Thoracic aorta (tissue), 2 donors: ENCODE measurements at regions not wholly inside any gene's neighbourhood (a gene's known extent, or its start where the extent isn't known, plus 50 kb on each side); places are given as distances from the start of the nearest gene placed in this dataset.
"Not testable (repeated sequence)": the region's sequence is repeated elsewhere in the genome, so short reads cannot be mapped to it uniquely, and the experiment has no call there.

Experiments used
- ATAC-seq: fragments of 150-250 bp; one replicate; pipeline ENCODE4 v1.8.0; 2017; ENCODE audit warnings: low read depth; ENCODE audit not compliant: insufficient number of reproducible peaks, low FRiP score
- DNase-seq: peaks from one replicate; pipeline ENCODE4 v3.0.0-alpha.2; 2020; ENCODE audit warnings: low spot score
- H3K27ac ChIP-seq, 2 donors: fragments of 200-600 bp; sonication (generic); 1 replicate in 1 of 2; 2 replicates in 1 of 2; pipeline ENCODE4 v1.5.1; 2016; ENCODE audit warnings: mild to moderate bottlenecking in 2 of 2, moderate library complexity in 2 of 2
- H3K27me3 ChIP-seq: fragments of 200-600 bp; sonication (generic); replicated peaks from 2 replicates; pipeline ENCODE4 v1.6.0; 2016; ENCODE audit warnings: mild to moderate bottlenecking; ENCODE audit not compliant: insufficient read depth
- H3K36me3 ChIP-seq: fragments of 200-600 bp; sonication (generic); one replicate; pipeline ENCODE4 v1.5.1; 2016
- H3K4me1 ChIP-seq, 2 donors: fragments of 200-600 bp; sonication (generic); 1 replicate in 1 of 2; 2 replicates in 1 of 2; pipeline versions ENCODE4 v1.5.1 to v1.6.0; 2016; ENCODE audit warnings: low read depth in 2 of 2, mild to moderate bottlenecking in 1 of 2; ENCODE audit not compliant: control insufficient read depth in 1 of 2
- H3K4me3 ChIP-seq: fragments of 200-600 bp; sonication (generic); 2 replicates; pipeline ENCODE4 v1.5.1; 2016; ENCODE audit warnings: mild to moderate bottlenecking
- H3K9me3 ChIP-seq: fragments of 200-600 bp; sonication (generic); 2 replicates; pipeline ENCODE4 v1.5.1; 2016
- TF ChIP-seq, protein P1 (sequence below): fragments of 200-600 bp; sonication (generic); IDR thresholded peaks from one replicate; pipeline ENCODE4 v1.5.1; 2019; ENCODE audit warnings: antibody characterized with exemption

DNA sequence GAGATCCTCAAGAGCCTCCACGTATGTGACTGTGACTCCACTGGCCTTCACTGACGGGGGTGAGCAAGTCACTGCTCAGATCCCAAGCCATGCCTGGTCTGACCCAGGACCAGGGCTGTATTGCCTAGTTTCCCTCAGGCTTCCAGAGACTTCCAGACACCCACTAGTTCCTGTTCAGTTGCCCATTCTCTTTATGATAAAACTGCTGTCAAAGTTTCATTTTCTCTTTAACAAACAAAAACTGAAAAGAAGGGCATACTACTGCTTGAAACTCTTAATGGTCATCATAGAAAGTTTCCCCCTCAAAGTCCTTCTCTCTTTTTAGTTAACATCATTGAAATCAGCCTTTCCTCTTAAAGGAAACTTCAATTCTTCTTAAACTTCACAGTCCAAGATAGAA is 105.7 kb upstream of the GHR start:
- H3K27ac ChIP-seq = no peak overlapping the region
- H3K9me3 ChIP-seq = peaks cover 3% of the 10 kb centered on the region
- DNase-seq (no peak), ATAC-seq (no peak)
- H3K4me3 ChIP-seq = no peak overlapping the region
- H3K27me3 ChIP-seq = no peaks in the 10 kb centered on the region
- no peaks in the 10 kb centered on the region for H3K36me3 ChIP-seq
- no peaks in the 10 kb centered on the region for H3K4me1 ChIP-seq
- TF ChIP-seq, protein P1, sequence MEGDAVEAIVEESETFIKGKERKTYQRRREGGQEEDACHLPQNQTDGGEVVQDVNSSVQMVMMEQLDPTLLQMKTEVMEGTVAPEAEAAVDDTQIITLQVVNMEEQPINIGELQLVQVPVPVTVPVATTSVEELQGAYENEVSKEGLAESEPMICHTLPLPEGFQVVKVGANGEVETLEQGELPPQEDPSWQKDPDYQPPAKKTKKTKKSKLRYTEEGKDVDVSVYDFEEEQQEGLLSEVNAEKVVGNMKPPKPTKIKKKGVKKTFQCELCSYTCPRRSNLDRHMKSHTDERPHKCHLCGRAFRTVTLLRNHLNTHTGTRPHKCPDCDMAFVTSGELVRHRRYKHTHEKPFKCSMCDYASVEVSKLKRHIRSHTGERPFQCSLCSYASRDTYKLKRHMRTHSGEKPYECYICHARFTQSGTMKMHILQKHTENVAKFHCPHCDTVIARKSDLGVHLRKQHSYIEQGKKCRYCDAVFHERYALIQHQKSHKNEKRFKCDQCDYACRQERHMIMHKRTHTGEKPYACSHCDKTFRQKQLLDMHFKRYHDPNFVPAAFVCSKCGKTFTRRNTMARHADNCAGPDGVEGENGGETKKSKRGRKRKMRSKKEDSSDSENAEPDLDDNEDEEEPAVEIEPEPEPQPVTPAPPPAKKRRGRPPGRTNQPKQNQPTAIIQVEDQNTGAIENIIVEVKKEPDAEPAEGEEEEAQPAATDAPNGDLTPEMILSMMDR = no peak

DNA sequence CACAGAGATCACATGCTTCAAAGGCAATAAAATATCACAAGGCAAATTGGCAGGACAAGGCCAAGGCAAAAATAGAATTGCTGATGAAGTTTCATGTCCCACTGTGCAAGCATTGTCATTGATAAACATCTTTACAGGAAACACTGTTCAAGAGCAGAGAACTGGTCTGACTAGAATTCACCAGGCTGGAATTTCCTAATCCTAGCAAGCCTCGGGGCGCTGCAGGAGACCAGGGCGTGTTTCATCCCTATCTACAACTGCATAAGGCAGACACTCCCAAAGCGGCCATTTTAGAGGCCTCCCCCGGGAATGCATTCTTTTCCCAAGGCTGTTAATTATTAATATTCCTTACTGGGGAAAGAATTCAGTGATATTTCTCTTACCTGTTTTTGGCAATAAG is 103.7 kb upstream of the GHR start:
- H3K27ac ChIP-seq, H3K4me3 ChIP-seq, H3K4me1 ChIP-seq, ATAC-seq, H3K36me3 ChIP-seq, DNase-seq, H3K9me3 ChIP-seq, H3K27me3 ChIP-seq: not testable (repeated sequence)

DNA sequence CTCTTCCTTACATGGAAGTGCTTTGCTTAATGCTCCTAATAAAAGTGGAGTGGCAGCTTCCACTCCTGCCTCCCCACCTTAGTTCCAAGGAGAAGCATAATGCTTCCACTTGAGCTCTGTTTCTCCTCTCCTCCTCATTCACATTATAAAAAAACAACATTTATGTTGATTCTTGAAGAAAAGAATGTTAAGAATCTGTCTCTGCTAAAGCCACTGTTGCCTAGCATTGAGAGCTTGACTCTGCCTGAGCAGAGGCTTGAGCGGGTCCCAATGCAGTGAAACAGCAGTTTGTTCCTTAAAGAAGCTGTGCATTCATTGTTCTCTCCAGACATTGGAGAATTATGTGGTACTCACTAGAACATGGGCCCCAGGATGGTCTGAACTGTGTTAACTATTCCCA is 101.5 kb upstream of the GHR start:
- no peaks in the 10 kb centered on the region for H3K4me1 ChIP-seq
- H3K4me3 ChIP-seq = no peak overlapping the region
- TF ChIP-seq, protein P1 = no peak
- no peak overlapping the region for H3K27ac ChIP-seq
- ATAC-seq = no peak
- H3K9me3 ChIP-seq = peaks cover 3% of the 10 kb centered on the region
- H3K36me3 ChIP-seq = no peaks in the 10 kb centered on the region
- H3K27me3 ChIP-seq = no peaks in the 10 kb centered on the region
- DNase-seq = no peak

DNA sequence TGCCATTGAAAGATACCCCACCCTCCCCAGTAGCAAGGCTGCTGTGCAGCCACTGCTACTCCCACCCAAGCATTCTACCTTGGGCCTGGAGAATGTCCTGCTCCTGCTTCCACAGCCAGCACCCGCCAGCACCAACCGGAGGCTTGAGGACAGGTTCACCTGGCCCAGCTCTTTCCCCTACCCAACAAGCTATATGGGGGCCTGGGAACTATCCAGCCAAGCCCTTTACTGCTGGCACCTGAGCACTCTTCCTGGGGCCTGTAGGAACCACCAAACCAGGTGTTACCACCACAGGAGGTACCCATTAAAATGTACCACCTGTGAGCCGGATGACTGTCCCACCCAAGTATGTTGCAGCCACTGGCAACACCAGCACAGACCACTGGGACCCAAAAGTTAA is 86.1 kb upstream of the GHR start:
- Histone ChIP-seq H3K4me3 (no peak overlapping the region), H3K4me1 (no peaks in the 10 kb centered on the region)
- no peak for DNase-seq

DNA sequence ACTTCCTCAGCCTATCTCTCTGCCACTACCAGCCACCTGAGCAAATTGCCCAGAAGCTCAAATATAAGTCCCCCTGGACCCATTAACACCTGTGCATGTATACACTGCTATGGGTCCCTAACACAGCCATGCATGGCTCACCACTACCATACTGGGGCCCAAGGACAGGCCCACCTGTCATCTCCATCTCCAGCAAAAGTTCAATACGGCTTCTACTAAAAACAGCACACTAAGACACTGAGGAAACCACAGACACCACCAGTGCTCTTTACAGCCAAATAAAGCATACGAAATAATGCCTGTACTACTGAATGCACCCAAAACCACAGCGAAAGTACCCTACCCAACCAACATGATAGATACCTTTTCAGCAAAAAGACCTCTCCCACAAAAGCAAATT is 85.6 kb upstream of the GHR start:
- DNase-seq = no peak
- Histone ChIP-seq H3K9me3 (peaks cover 14% of the 10 kb centered on the region), H3K4me3 (no peak overlapping the region), H3K36me3 (no peaks in the 10 kb centered on the region), H3K27me3 (no peaks in the 10 kb centered on the region), H3K4me1 (no peaks in the 10 kb centered on the region), H3K27ac (no peak overlapping the region)
- ATAC-seq = no peak
- TF ChIP-seq, protein P1 = no peak

More for the DNA sequence above, 86.1 kb upstream of the GHR start:
- no peak overlapping the region for H3K27ac ChIP-seq
- no peaks in the 10 kb centered on the region for H3K27me3 ChIP-seq
- TF ChIP-seq, protein P1 = no peak
- no peak for ATAC-seq
- no peaks in the 10 kb centered on the region for H3K36me3 ChIP-seq
- peaks cover 14% of the 10 kb centered on the region for H3K9me3 ChIP-seq

DNA sequence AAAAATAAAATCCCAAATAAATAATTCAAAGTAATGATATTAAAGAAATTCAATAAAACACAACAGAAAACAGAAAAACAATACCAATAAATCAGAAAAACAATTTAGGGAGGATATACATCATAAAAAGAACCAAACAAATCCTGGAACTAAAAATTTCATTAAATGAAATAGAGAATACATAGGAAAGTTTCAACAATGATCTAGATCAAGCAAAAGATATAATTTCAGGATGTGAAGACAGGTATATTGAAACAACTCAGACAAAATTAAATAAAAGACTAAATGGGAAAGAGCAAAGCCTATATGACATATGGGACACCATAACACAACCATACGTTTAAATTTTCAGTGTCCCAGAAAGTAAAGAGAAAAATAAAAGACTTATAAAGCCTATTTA is 85.1 kb upstream of the GHR start:
- TF ChIP-seq, protein P1 = no peak
- no peaks in the 10 kb centered on the region for H3K27me3 ChIP-seq
- DNase-seq = no peak

More for the DNA sequence above, 85.1 kb upstream of the GHR start:
- Histone ChIP-seq H3K4me3 (no peak overlapping the region), H3K27ac (no peak overlapping the region), H3K4me1 (no peaks in the 10 kb centered on the region), H3K36me3 (no peaks in the 10 kb centered on the region), H3K9me3 (peaks cover 14% of the 10 kb centered on the region)
- ATAC-seq = no peak
